Sigmoid colon (tissue), 6 donors: ENCODE measurements at regions not wholly inside any gene's neighbourhood (a gene's known extent, or its start where the extent isn't known, plus 50 kb on each side); places are given as distances from the start of the nearest gene placed in this dataset.

Source experiments
- DNase-seq: peaks from one replicate; pipeline ENCODE4 v3.0.0-alpha.2; 2019
- H3K27ac ChIP-seq, 4 donors: fragments of 200-600 bp; sonication (generic); one replicate each; pipeline ENCODE4 v1.5.1; 2016 to 2019; ENCODE audit warnings: mild to moderate bottlenecking in 1 of 4
- H3K27me3 ChIP-seq, 3 donors: fragments of 200-600 bp; sonication (generic); one replicate each; pipeline ENCODE4 v1.5.1; 2019; ENCODE audit warnings: mild to moderate bottlenecking in 1 of 3
- H3K36me3 ChIP-seq, 4 donors: fragments of 200-600 bp; sonication (generic); one replicate each; pipeline ENCODE4 v1.5.1; 2016 to 2019
- H3K4me1 ChIP-seq, 4 donors: fragments of 200-600 bp; sonication (generic); one replicate each; pipeline ENCODE4 v1.5.1; 2017 to 2019
- H3K4me3 ChIP-seq, 4 donors: fragments of 200-600 bp; sonication (generic); one replicate each; pipeline ENCODE4 v1.5.1; 2017 to 2019; ENCODE audit warnings: mild to moderate bottlenecking in 2 of 4, moderate library complexity in 1 of 4
- H3K9me3 ChIP-seq, 4 donors: fragments of 200-600 bp in 3 of 4; sonication (generic) in 3 of 4; one replicate each; pipeline versions ENCODE4 v1.5.1 to v1.6.1; 2013 to 2019
- CTCF ChIP-seq, 4 experiments: fragments of 450-650 bp in 3 of 4; fragments of 200-600 bp in 1 of 4; IDR thresholded peaks; one replicate each; pipeline ENCODE4 v1.5.1; 2016 to 2019; ENCODE audit warnings: antibody characterized with exemption in 4 of 4, mild to moderate bottlenecking in 3 of 4, moderate library complexity in 2 of 4
- EP300 ChIP-seq, 4 donors: sonication (generic); formaldehyde crosslinking; IDR thresholded peaks; one replicate each; pipeline ENCODE4 v1.6.1; 2017; ENCODE audit warnings: antibody characterized with exemption in 4 of 4
- POLR2A ChIP-seq, 2 donors: fragments of 450-650 bp; IDR thresholded peaks; one replicate each; pipeline ENCODE4 v1.6.1; 2016; ENCODE audit warnings: antibody characterized with exemption in 2 of 2, mild to moderate bottlenecking in 2 of 2, moderate library complexity in 2 of 2
- POLR2AphosphoS5 ChIP-seq, 4 donors: sonication (generic); formaldehyde crosslinking; IDR thresholded peaks; one replicate each; pipeline ENCODE4 v1.6.1; 2017; ENCODE audit warnings: antibody characterized with exemption in 4 of 4
- WGBS, 2 donors: extraction: QIAGEN DNeasy Blood & Tissue Kit; methylation state at CpG; one replicate each; pipeline ENCODE4 v1.1.7; 2013; 5-methylcytosine and 5-hydroxymethylcytosine counted together
- intact Hi-C: fragments of 100-400 bp; cut with DNase I; formaldehyde crosslinking; loops from one replicate; pipeline ENCODE4 v1.15.1; 2023
- donor health status: healthy with polysubstance abuse.
- donor health status: healthy.

- no peak for DNase-seq
- intact Hi-C loops, result loop anchor here (10.0 kb wide), 1 partner anchor 57 kb away; no protein-coding TSS in a partner anchor
- TF ChIP-seq CTCF (IDR thresholded peaks at IDR 0.05), result no peak
- TF ChIP-seq POLR2AphosphoS5 (IDR thresholded peaks at IDR 0.05), result no peak
- no peak for TF ChIP-seq POLR2A (IDR thresholded peaks at IDR 0.05)
- no peak for TF ChIP-seq EP300 (IDR thresholded peaks at IDR 0.05)
Measured at GRCh38 chr15:77717333-77717990, 84.8 kb upstream of the LINGO1 start.

GRCh38 chr15:77716632-77717332 lies 84.1 kb upstream of the LINGO1 start:
- no peak for TF ChIP-seq POLR2AphosphoS5 (IDR thresholded peaks at IDR 0.05)
- peaks cover 0 to 14% (median 0%) of the 10 kb centered on the region in 3 donors for H3K27me3 ChIP-seq
- 37 to 47% methylated on average over 14 of the region's 14 CpGs for WGBS, 2 donors

More at GRCh38 chr15:77717333-77717990, 84.8 kb upstream of the LINGO1 start:
- no peaks in the 10 kb centered on the region for H3K9me3 ChIP-seq
- H3K36me3 ChIP-seq, result no peaks in the 10 kb centered on the region
- peaks cover 0 to 11% (median 5%) of the 10 kb centered on the region in 4 donors for H3K4me1 ChIP-seq
- H3K27me3 ChIP-seq, result peaks cover 0 to 14% (median 0%) of the 10 kb centered on the region in 3 donors
- H3K27ac ChIP-seq, result no peak overlapping the region
- 57 to 61% methylated on average over 14 of the region's 14 CpGs for WGBS, 2 donors
- no peak overlapping the region for H3K4me3 ChIP-seq

GRCh38 chr15:77715860-77716259 lies 83.1 kb upstream of the LINGO1 start:
- no peak overlapping the region for H3K4me3 ChIP-seq
- no peak for DNase-seq
- peaks cover 0 to 11% (median 5%) of the 10 kb centered on the region in 4 donors for H3K4me1 ChIP-seq
- intact Hi-C loops, result loop anchor here (10.0 kb wide), 1 partner anchor 59 kb away; no protein-coding TSS in a partner anchor
- H3K27me3 ChIP-seq, result peaks cover 0 to 14% (median 0%) of the 10 kb centered on the region in 3 donors
- no peaks in the 10 kb centered on the region for H3K9me3 ChIP-seq
- H3K36me3 ChIP-seq, result no peaks in the 10 kb centered on the region
- WGBS, 2 donors, result 22 to 75% methylated on average over 5 of the region's 5 CpGs
- TF ChIP-seq CTCF (IDR thresholded peaks at IDR 0.05), result no peak
- no peak for TF ChIP-seq EP300 (IDR thresholded peaks at IDR 0.05)
- no peak for TF ChIP-seq POLR2AphosphoS5 (IDR thresholded peaks at IDR 0.05)
- no peak for TF ChIP-seq POLR2A (IDR thresholded peaks at IDR 0.05)
- H3K27ac ChIP-seq, result no peak overlapping the region

More at GRCh38 chr15:77716632-77717332, 84.1 kb upstream of the LINGO1 start:
- no peak for DNase-seq
- H3K27ac ChIP-seq, result no peak overlapping the region
- intact Hi-C loops, result loop anchor here (10.0 kb wide), 1 partner anchor 58 kb away; no protein-coding TSS in a partner anchor
- H3K9me3 ChIP-seq, result no peaks in the 10 kb centered on the region
- H3K4me1 ChIP-seq, result peaks cover 0 to 11% (median 5%) of the 10 kb centered on the region in 4 donors
- no peaks in the 10 kb centered on the region for H3K36me3 ChIP-seq
- no peak overlapping the region for H3K4me3 ChIP-seq

- no peak for DNase-seq
- Histone ChIP-seq H3K27me3 (peaks cover 0 to 14% (median 0%) of the 10 kb centered on the region in 3 donors), H3K9me3 (no peaks in the 10 kb centered on the region), H3K4me1 (peaks cover 0 to 11% (median 5%) of the 10 kb centered on the region in 4 donors), H3K36me3 (no peaks in the 10 kb centered on the region), H3K4me3 (no peak overlapping the region), H3K27ac (no peak overlapping the region)
- intact Hi-C loops, result loop anchor here (10.0 kb wide), 1 partner anchor 60 kb away; no protein-coding TSS in a partner anchor
- TF ChIP-seq EP300 (IDR thresholded peaks at IDR 0.05) (no peak), POLR2AphosphoS5 (IDR thresholded peaks at IDR 0.05) (no peak), CTCF (IDR thresholded peaks at IDR 0.05) (no peak), POLR2A (IDR thresholded peaks at IDR 0.05) (no peak)
- WGBS, 2 donors, result 64 to 78% methylated on average over 6 of the region's 6 CpGs
Measured at GRCh38 chr15:77715051-77715450, 82.3 kb upstream of the LINGO1 start.

GRCh38 chr15:77714555-77714954 lies 81.8 kb upstream of the LINGO1 start:
- WGBS, 2 donors, result 67 to 72% methylated on average over 13 of the region's 13 CpGs
- H3K9me3 ChIP-seq, result no peaks in the 10 kb centered on the region
- peaks cover 0 to 11% (median 5%) of the 10 kb centered on the region in 4 donors for H3K4me1 ChIP-seq
- intact Hi-C loops, result loop anchor here (10.0 kb wide), 1 partner anchor 60 kb away; no protein-coding TSS in a partner anchor
- H3K36me3 ChIP-seq, result no peaks in the 10 kb centered on the region
- peaks cover 0 to 14% (median 0%) of the 10 kb centered on the region in 3 donors for H3K27me3 ChIP-seq
- no peak overlapping the region for H3K4me3 ChIP-seq
- TF ChIP-seq EP300 (IDR thresholded peaks at IDR 0.05), result no peak
- no peak for TF ChIP-seq POLR2AphosphoS5 (IDR thresholded peaks at IDR 0.05)
- no peak for TF ChIP-seq POLR2A (IDR thresholded peaks at IDR 0.05)
- no peak for TF ChIP-seq CTCF (IDR thresholded peaks at IDR 0.05)
- no peak overlapping the region for H3K27ac ChIP-seq
- no peak for DNase-seq
